GM12801 (cell line): ENCODE measurements at regions not wholly inside any gene's neighbourhood (a gene's known extent, or its start where the extent isn't known, plus 50 kb on each side); places are given as distances from the start of the nearest gene placed in this dataset.

Source experiments
- CTCF ChIP-seq: IDR thresholded peaks from one replicate; pipeline ENCODE4 v1.5.1; 2011; ENCODE audit warnings: control low read depth; ENCODE audit not compliant: insufficient read length; ENCODE audit errors: extremely low read depth

GRCh38 chr2:16396171-16396570 is 269.5 kb downstream of the CYRIA start:
- TF ChIP-seq CTCF: no peak

- TF ChIP-seq CTCF: no peak
Measured at GRCh38 chr2:16395601-16396000, 270.0 kb downstream of the CYRIA start.

- TF ChIP-seq CTCF: no peak
Measured at GRCh38 chr2:16394986-16395550, 270.6 kb downstream of the CYRIA start.

- TF ChIP-seq CTCF: no peak
Measured at GRCh38 chr2:16394072-16394985, 271.3 kb downstream of the CYRIA start.

- TF ChIP-seq CTCF: no peak
Measured at GRCh38 chr2:16393500-16394071, 272.0 kb downstream of the CYRIA start.

GRCh38 chr2:16392647-16393499 is 272.8 kb downstream of the CYRIA start:
- TF ChIP-seq CTCF: no peak

- no peak for TF ChIP-seq CTCF
Measured at GRCh38 chr2:16391986-16392385, 273.6 kb downstream of the CYRIA start.
